ENCODE measurements at regions not wholly inside any gene's neighbourhood (a gene's known extent, or its start where the extent isn't known, plus 50 kb on each side); places are given as distances from the start of the nearest gene placed in this dataset.

GRCh38 chr20:22699396-22699795, 115.0 kb upstream of the FOXA2 start:
- H2AFZ ChIP-seq (ENCODE audit: low read depth, low read length), result no peak overlapping the region
- no peaks in the 10 kb centered on the region for H3F3A ChIP-seq (ENCODE audit: insufficient read depth, low read length, poor library complexity, severe bottlenecking)
- no peaks in the 10 kb centered on the region for H3K27me3 ChIP-seq (ENCODE audit: insufficient read depth, low read depth, low read length)
- no peaks in the 10 kb centered on the region for H3K9me3 ChIP-seq (ENCODE audit: low read length)
- no peak overlapping the region for H3K9ac ChIP-seq (ENCODE audit: low read length)
- H3K27ac ChIP-seq (ENCODE audit: low read length), result no peak overlapping the region
- H3K4me2 ChIP-seq (ENCODE audit: low read length), result no peak overlapping the region
- H3K4me3 ChIP-seq (ENCODE audit: low read length), result no peak overlapping the region
- TF ChIP-seq RAD21 (conservative IDR thresholded peaks at IDR 0.05) (no peak), TAF1 (IDR thresholded peaks at IDR 0.05; ENCODE audit: low read depth) (no peak), CTCF (IDR thresholded peaks at IDR 0.05; ENCODE audit: poor library complexity, severe bottlenecking) (no peak), EP300 (conservative IDR thresholded peaks at IDR 0.05; ENCODE audit: poor library complexity, severe bottlenecking) (no peak), POLR2AphosphoS5 (IDR thresholded peaks at IDR 0.05) (no peak), SMC3 (conservative IDR thresholded peaks at IDR 0.05; ENCODE audit: poor library complexity) (no peak), MXI1 (conservative IDR thresholded peaks at IDR 0.05; ENCODE audit: poor library complexity, severe bottlenecking) (no peak), EZH2 (IDR thresholded peaks at IDR 0.05; ENCODE audit: borderline replicate concordance, insufficient read depth, low read length, poor library complexity, severe bottlenecking) (no peak), REST (IDR thresholded peaks at IDR 0.05; ENCODE audit: borderline replicate concordance) (no peak)
- no peaks in the 10 kb centered on the region for H3K79me2 ChIP-seq (replicated peaks; ENCODE audit: insufficient read depth, low read length)
- H3K9me2 ChIP-seq (ENCODE audit: insufficient read depth, low read length), result no peaks in the 10 kb centered on the region
- H3K36me3 ChIP-seq (ENCODE audit: insufficient read depth, low read length), result no peaks in the 10 kb centered on the region
- no peaks in the 10 kb centered on the region for H4K20me1 ChIP-seq (ENCODE audit: insufficient read depth)

GRCh38 chr20:22700367-22700766, 116.0 kb upstream of the FOXA2 start:
- Histone ChIP-seq H3K79me2 (replicated peaks; ENCODE audit: insufficient read depth, low read length) (no peaks in the 10 kb centered on the region), H3K4me2 (ENCODE audit: low read length) (no peak overlapping the region), H2AFZ (ENCODE audit: low read depth, low read length) (no peak overlapping the region), H3K9me2 (ENCODE audit: insufficient read depth, low read length) (no peaks in the 10 kb centered on the region), H3K9me3 (ENCODE audit: low read length) (no peaks in the 10 kb centered on the region), H3K36me3 (ENCODE audit: insufficient read depth, low read length) (no peaks in the 10 kb centered on the region), H3K27me3 (ENCODE audit: insufficient read depth, low read depth, low read length) (no peaks in the 10 kb centered on the region), H3K27ac (ENCODE audit: low read length) (no peak overlapping the region), H3K4me3 (ENCODE audit: low read length) (no peak overlapping the region), H3K9ac (ENCODE audit: low read length) (no peak overlapping the region), H3F3A (ENCODE audit: insufficient read depth, low read length, poor library complexity, severe bottlenecking) (no peaks in the 10 kb centered on the region), H4K20me1 (ENCODE audit: insufficient read depth) (no peaks in the 10 kb centered on the region)
- TF ChIP-seq CTCF (IDR thresholded peaks at IDR 0.05; ENCODE audit: poor library complexity, severe bottlenecking) (no peak), RAD21 (conservative IDR thresholded peaks at IDR 0.05) (no peak), MXI1 (conservative IDR thresholded peaks at IDR 0.05; ENCODE audit: poor library complexity, severe bottlenecking) (no peak), SMC3 (conservative IDR thresholded peaks at IDR 0.05; ENCODE audit: poor library complexity) (no peak), EP300 (conservative IDR thresholded peaks at IDR 0.05; ENCODE audit: poor library complexity, severe bottlenecking) (no peak), EZH2 (IDR thresholded peaks at IDR 0.05; ENCODE audit: borderline replicate concordance, insufficient read depth, low read length, poor library complexity, severe bottlenecking) (no peak), REST (IDR thresholded peaks at IDR 0.05; ENCODE audit: borderline replicate concordance) (no peak), POLR2AphosphoS5 (IDR thresholded peaks at IDR 0.05) (no peak), TAF1 (IDR thresholded peaks at IDR 0.05; ENCODE audit: low read depth) (no peak)

Data from neural cell (in vitro differentiated cells).